HG02623 (cell line): ENCODE measurements at regions not wholly inside any gene's neighbourhood (a gene's known extent, or its start where the extent isn't known, plus 50 kb on each side); places are given as distances from the start of the nearest gene placed in this dataset.
A peak's percentile ranks its signal among the peaks of the same experiment; 100 is the strongest.
"Not testable (repeated sequence)": the region's sequence is repeated elsewhere in the genome, so short reads cannot be mapped to it uniquely, and the experiment has no call there.

Source experiments
- ATAC-seq: cut with Tn5 transposase; IDR thresholded peaks from one replicate; pipeline ENCODE4 v1.9.1; 2021; ENCODE audit warnings: moderate library complexity; ENCODE audit not compliant: unreplicated experiment

- ATAC-seq = no peak
These were observed 73.4 kb downstream of the FGD2 start for GRCh38 chr6:37078814-37079213.

GRCh38 chr6:37081042-37081607 lies 75.7 kb downstream of the FGD2 start:
- ATAC-seq = no peak

- ATAC-seq = no peak
These were observed 77.1 kb downstream of the FGD2 start for GRCh38 chr6:37082390-37083130.

GRCh38 chr6:37083243-37084138 lies 78.0 kb downstream of the FGD2 start:
- no peak for ATAC-seq

DNA sequence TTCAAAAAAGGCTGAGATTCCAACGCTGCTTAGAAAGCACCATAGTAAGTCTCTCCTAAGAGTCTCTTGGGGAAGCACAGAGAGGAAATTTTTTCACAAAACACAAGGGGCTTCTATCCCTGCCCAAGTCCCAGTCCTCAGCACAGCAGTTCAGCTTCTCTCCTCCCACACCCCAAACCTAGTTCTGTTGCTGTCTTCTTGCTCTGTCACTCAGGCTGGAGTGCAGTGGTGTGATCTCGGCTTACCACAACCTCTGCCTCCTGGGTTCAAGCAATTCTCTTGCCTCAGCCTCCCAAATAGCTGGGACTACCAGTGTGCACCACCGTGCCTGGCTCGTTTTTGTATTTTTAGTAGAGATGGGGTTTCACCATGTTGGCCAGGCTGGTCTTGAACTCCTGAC lies 79.2 kb downstream of the FGD2 start:
- ATAC-seq = not testable (repeated sequence)

- no peak for ATAC-seq
These were observed 79.7 kb downstream of the FGD2 start for GRCh38 chr6:37085198-37085597.

DNA sequence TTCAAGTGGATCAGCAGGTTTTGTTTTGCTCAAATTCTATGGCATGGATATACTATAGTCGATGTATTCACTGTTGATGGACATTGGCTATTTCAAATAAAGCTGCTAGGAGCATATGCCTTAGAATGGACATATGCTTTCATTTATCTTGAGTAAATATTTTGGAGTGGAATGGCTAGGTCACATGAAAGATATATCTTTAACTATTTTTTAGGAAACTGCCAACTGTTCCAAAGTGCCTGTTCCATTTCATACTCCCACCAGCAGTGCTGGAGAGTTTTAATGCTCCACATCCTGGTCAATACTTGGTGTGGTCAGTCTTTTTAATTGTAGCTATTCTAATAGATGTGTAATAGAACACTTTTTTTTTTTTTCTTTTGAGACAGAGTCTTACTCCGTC lies 81.1 kb upstream of the PIM1 start:
- no peak for ATAC-seq

DNA sequence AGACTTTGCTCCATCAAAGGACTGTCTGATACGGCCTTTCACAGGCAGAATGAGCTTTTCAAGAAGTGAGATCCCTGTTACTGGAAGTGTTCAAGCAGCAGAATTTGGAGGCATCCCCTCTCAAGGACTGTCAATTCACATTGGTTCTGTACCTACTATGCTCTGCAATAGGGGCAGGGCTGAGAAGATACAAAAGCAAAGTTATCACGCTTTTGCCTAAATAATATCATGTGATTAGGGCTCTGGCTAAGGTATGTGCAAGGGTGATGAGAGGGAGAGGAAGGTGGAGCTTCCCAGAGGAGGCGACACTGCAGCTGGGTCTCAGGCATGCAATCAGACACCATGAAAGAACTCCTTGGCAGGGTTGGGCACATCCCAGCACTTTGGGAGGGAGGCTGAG lies 80.2 kb upstream of the PIM1 start:
- ATAC-seq = no peak

DNA sequence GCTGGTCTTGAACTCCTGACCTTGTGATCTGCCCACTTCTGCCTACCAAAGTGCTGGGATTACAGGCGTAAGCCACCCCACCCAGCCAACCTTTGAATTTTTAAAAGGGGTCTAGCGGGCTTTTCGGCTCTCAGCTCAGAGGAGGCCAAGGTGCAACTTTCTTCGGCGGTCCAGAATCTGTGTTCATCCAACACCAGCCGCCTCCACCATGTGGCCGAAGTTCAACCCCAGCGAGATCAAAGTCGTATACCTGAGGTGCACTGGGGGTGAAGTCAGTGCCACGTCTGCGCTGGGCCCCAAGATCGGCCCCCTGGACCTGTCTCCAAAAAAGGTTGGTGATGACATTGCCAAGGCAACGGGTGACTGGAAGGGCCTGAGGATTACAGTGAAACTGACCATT lies 78.8 kb upstream of the PIM1 start:
- not testable (repeated sequence) for ATAC-seq

GRCh38 chr6:37091586-37091985 lies 78.4 kb upstream of the PIM1 start:
- not testable (repeated sequence) for ATAC-seq

DNA sequence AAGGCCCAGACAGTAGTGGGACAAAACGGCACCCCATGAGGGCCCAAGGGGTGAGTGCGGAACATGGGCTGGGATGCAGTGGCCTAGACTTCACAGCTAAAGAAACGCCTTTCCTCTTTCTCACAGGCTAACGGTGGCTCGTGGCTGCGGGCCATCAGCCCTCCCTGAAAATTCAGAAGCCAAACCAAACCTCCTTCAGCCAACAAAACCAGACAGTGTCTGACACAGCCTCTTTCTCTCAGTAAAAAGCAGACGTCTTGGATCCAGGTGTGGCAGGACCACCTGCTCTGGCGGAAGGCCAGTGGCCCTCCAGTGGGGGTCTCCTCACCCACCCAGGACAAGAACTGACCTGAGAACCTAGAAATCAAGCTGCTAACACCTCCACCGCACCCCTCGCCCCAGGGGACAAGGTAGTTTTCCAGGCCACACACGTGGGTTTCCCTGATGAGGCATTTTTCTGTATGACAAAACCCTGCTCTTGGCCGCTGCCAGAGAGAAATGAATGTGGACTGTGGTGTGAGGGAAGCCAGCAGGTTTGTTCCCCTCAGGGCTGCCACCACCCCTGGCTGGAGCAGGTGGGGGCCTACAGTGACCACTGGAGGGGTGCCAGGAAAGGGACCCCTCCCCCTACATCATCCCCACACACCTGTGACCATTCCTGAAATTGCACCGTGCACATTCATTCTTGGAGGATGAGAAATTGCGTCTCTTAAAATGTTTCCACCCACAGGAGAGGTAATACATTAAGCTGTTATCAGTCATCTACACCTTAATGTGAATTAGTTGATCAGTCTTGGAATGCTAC lies 76.8 kb upstream of the PIM1 start:
- ATAC-seq = no peak

DNA sequence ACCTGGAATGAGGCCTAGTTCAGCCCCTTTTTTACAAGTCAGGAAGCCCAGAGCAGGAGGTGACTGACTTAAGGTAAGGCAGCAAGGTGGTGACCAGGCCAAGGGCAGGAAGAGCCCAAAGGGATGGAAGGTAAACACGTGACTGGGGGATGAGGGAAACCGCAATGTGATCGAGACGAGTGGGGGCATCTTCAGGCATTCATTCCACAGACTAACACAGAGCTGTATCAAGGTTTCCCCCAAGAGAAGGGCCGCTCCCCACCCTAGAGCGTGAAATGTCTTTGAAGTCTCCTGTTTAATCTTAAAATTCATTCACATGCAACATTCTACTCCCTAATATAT lies 76.3 kb upstream of the PIM1 start:
- ATAC-seq = no peak

DNA sequence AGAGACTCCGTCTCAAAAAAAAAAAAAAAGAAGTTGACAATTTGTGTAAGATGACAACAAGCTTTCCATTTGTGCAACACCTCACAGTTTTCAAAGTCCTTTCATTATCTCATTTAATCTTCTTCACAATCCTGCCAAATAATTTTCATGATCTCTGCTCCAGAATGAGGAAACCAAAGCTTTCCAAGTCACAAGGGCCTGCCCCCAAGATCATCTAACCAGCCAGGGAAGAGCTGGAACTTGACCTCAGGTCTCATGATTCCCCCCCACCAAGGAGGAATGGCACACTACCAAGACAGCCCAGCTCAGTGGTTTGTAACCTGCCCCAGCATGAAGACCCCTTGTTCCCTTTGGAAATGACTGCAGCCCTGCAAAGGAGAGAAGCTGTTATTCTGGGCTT lies 74.0 kb upstream of the PIM1 start:
- no peak for ATAC-seq

DNA sequence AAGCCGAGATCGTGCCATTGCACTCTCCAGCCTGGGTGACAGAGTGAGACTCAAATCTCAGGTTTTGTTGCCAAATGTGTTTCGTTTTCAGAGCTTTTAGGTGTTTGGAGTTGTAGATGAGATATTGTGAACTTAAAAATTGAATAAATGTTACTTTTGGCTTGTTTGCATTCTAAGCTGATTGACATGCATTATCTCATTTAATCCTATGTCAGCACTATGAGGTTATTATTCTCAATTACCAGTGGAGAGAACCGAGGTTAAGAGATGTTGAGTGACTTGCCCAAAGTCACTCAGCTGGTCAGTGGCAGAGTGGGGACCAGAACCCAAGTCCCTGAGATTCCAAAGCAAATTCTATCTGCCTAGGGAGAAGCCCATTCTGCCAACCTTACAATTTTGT lies 72.6 kb upstream of the PIM1 start:
- no peak for ATAC-seq

DNA sequence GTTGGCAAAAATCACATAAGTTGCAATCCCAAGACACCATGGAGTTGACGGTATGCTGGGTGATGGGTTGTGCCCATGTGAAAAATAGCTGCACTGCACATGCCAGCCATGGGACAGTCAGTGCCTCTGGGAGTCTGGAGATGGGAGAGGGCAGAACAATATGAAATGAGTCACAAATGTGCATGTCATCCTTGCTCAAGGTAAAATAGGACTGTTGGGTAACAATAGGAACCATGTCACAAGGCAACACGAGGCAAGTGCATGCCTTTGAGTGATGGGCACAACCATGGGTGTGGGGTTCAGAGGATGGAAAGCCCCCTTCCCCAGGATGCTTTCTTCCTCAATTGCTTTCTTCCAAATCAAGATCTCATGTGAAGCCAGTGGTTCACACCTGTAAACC lies 70.5 kb upstream of the PIM1 start:
- ATAC-seq = no peak

GRCh38 chr6:37100745-37101144 lies 69.2 kb upstream of the PIM1 start:
- no peak for ATAC-seq

- no peak for ATAC-seq
These were observed 68.0 kb upstream of the PIM1 start for GRCh38 chr6:37101991-37102298.

DNA sequence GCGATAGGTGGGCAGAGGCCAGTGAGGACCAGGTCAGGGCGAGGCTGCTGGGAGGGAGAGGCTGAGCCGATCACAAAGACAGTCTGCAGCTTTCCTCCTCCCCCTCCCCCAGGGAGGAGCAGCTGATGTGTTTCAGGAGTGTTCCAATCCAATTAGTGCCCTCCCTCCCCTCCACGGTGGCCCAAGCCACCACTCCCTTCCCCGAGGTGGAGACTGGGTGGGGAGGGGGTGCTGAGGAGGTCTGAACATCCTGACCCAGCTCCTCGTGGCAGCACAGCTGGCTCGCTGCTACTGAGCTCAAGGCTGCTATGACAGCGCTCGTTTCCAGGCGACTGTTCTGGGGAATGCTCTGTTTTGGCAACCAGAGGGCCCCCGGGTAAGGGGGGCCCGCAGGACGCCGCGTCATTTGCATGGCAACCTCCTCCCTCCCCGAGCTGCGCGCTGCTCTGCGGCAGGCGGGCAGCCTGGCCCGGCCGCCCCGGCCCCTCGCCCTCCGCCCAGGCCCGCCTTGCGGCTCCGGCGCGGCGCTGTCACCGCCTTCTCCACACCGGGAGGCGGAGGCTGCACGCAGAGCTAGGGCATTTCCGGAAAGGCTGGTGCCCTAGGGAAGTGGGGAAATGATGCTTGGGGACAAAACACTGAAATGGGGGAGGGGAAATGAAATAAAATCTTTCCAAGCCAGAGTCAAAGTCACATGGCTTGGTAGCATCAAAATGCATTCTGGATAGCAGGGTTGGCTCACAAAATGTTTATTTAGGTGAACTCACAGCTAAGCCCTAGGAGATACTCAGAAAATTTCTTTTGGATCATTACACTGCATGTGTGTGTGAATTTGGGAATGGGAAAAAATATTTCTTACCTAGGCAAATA lies 67.4 kb upstream of the PIM1 start:
- ATAC-seq = peak; percentile 85

DNA sequence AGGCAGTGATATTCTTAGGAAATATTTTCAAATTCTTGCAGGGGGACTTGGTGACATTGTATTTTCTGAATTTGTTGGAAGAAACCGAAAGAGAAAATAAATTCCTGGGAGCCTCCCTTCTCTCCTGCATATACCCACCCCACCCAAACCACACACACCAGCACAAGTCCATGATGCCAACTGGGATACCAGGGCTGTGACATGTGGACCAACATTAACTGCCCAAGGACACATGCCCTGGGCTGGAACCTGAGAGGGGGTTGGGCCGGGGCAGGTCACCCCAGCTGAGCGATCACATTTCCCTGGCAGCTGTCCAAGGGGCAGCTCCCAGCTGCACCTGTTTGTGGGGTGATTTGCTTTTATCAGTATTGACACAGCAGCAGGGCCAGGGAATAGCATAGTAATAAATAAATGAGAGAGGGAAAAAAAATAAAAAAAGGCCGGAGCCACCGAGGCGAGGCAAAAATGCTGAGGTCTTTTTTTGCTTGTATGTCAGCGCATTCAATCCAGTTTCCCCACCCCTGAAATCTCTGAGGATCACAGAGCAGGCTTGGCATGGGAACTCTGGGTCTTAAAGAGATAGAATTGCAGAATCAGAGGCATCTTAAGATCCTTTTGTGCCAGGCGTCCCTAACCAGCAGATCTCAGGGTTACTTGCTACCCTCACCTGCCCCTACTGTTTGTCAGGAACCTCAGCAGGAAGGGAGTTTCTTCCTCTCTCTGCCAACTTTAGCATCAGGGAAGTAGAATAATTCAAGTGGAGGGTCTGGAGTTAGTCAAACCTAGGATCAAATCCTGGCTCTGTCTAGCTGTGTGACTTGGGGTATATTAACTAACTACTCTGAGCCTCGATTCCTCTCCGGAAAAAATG lies 66.5 kb upstream of the PIM1 start:
- ATAC-seq = no peak

- ATAC-seq = no peak
These were observed 65.2 kb upstream of the PIM1 start for GRCh38 chr6:37104824-37105147.
